HepG2 (cell line): ENCODE measurements at regions not wholly inside any gene's neighbourhood (a gene's known extent, or its start where the extent isn't known, plus 50 kb on each side); places are given as distances from the start of the nearest gene placed in this dataset.

ENCODE experiments used
- CENPT ChIP-seq: sonication (generic); formaldehyde crosslinking; IDR thresholded peaks from 2 replicates; pipeline ENCODE4 v1.8.0; 2022; ENCODE audit warnings: low read depth, mild to moderate bottlenecking, moderate library complexity, missing genetic modification reagents
- MAFG ChIP-seq: sonication (generic); formaldehyde crosslinking; IDR thresholded peaks from 2 replicates; pipeline ENCODE4 v1.5.1; 2020; ENCODE audit warnings: mild to moderate bottlenecking, missing genetic modification reagents
- REL ChIP-seq: sonication (generic); formaldehyde crosslinking; conservative IDR thresholded peaks from 2 replicates; pipeline ENCODE4 v1.8.0; 2022; ENCODE audit warnings: mild to moderate bottlenecking, missing genetic modification reagents, moderate library complexity
- SOX13 ChIP-seq, 3 experiments: fragments of 450-650 bp in 1 of 3; sonication (generic) in 1 of 3; formaldehyde crosslinking in 1 of 3; IDR thresholded peaks in 2 of 3; conservative IDR thresholded peaks in 1 of 3; 2 replicates each; pipeline versions ENCODE4 v1.5.0 to v1.6.1; 2016 to 2020; ENCODE audit warnings: antibody characterized with exemption in 1 of 3, mild to moderate bottlenecking in 1 of 3, missing compliant biosample characterization in 1 of 3, missing genetic modification reagents in 1 of 3, moderate library complexity in 1 of 3
- STAG1 ChIP-seq: sonication (generic); formaldehyde crosslinking; IDR thresholded peaks from 2 replicates; pipeline ENCODE4 v1.4.0; 2020; ENCODE audit warnings: missing genetic modification reagents
- ZBTB20 ChIP-seq: sonication (generic); formaldehyde crosslinking; IDR thresholded peaks from 2 replicates; pipeline ENCODE4 v1.8.1; 2023; ENCODE audit warnings: missing genetic modification reagents, low read depth, mild to moderate bottlenecking, borderline replicate concordance
- TF ChIP-seq, protein P1 (sequence below), 2 experiments: sonication (generic) in 1 of 2; formaldehyde crosslinking in 1 of 2; IDR thresholded peaks; 2 replicates each; pipeline versions ENCODE4 v1.5.1 to v1.6.1; 2011 to 2020; ENCODE audit warnings: borderline replicate concordance in 1 of 2, low read depth in 1 of 2, low read length in 1 of 2, mild to moderate bottlenecking in 1 of 2, missing genetic modification reagents in 1 of 2, moderate library complexity in 1 of 2
- TF ChIP-seq, protein P2 (sequence below): sonication (generic); formaldehyde crosslinking; IDR thresholded peaks from 2 replicates; pipeline ENCODE4 v1.9.0; 2022; ENCODE audit warnings: low read depth, missing genetic modification reagents
- TF ChIP-seq, protein P3 (sequence below): sonication (generic); formaldehyde crosslinking; IDR thresholded peaks from 2 replicates; pipeline ENCODE4 v1.5.0; 2020; ENCODE audit warnings: mild to moderate bottlenecking, missing genetic modification reagents, moderate library complexity

DNA sequence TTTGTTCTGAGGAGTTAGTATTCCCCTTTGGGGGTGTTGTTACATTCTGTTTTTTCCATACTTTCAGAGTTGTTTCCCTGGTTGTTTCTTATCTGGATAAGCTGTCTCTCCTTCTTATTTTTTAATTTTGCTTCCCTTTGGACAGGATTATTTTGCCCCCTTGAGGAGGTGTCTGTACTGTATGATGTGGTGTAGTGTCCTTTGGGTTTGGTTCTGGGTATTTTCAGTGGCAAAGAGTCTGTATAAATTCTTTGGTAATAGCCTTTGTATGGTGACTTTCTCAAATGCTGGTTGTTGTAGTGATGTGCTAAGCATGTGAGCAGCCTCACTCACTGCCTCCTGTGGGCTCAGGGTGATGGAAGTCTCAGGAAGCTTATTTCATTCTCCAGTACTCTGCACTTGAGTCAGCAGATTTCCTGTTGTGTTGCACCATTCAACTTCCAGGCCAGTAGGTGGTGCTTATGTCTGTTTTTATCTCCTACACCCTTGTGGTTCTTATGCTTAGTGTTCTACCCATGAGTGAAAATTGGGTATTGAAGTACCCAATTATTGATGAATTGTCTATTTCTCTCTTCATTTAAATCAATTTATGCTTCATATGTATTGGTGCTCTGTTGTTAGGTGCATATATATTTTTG is 103.3 kb upstream of the PMCH start (continued):
- TF ChIP-seq ZBTB20 (CRISPR knock-in tag): no peak
- TF ChIP-seq, protein P1, sequence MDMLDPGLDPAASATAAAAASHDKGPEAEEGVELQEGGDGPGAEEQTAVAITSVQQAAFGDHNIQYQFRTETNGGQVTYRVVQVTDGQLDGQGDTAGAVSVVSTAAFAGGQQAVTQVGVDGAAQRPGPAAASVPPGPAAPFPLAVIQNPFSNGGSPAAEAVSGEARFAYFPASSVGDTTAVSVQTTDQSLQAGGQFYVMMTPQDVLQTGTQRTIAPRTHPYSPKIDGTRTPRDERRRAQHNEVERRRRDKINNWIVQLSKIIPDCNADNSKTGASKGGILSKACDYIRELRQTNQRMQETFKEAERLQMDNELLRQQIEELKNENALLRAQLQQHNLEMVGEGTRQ (IDR thresholded peaks at IDR 0.05; ENCODE audit: low read depth, low read length): no peak
- TF ChIP-seq, protein P1 (CRISPR knock-in tag; IDR thresholded peaks at IDR 0.05; ENCODE audit: borderline replicate concordance): no peak
- TF ChIP-seq, protein P2, sequence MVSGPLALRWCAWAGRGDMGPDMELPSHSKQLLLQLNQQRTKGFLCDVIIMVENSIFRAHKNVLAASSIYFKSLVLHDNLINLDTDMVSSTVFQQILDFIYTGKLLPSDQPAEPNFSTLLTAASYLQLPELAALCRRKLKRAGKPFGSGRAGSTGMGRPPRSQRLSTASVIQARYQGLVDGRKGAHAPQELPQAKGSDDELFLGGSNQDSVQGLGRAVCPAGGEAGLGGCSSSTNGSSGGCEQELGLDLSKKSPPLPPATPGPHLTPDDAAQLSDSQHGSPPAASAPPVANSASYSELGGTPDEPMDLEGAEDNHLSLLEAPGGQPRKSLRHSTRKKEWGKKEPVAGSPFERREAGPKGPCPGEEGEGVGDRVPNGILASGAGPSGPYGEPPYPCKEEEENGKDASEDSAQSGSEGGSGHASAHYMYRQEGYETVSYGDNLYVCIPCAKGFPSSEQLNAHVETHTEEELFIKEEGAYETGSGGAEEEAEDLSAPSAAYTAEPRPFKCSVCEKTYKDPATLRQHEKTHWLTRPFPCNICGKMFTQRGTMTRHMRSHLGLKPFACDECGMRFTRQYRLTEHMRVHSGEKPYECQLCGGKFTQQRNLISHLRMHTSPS (CRISPR knock-in tag): no peak
- TF ChIP-seq, protein P3, sequence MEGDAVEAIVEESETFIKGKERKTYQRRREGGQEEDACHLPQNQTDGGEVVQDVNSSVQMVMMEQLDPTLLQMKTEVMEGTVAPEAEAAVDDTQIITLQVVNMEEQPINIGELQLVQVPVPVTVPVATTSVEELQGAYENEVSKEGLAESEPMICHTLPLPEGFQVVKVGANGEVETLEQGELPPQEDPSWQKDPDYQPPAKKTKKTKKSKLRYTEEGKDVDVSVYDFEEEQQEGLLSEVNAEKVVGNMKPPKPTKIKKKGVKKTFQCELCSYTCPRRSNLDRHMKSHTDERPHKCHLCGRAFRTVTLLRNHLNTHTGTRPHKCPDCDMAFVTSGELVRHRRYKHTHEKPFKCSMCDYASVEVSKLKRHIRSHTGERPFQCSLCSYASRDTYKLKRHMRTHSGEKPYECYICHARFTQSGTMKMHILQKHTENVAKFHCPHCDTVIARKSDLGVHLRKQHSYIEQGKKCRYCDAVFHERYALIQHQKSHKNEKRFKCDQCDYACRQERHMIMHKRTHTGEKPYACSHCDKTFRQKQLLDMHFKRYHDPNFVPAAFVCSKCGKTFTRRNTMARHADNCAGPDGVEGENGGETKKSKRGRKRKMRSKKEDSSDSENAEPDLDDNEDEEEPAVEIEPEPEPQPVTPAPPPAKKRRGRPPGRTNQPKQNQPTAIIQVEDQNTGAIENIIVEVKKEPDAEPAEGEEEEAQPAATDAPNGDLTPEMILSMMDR: peak; percentile 78
- no peak for TF ChIP-seq REL (CRISPR knock-in tag)
- no peak for TF ChIP-seq SOX13 (IDR thresholded peaks at IDR 0.05)
- no peak for TF ChIP-seq SOX13 (CRISPR knock-in tag; conservative IDR thresholded peaks at IDR 0.05 in 1 of 2, IDR thresholded peaks at IDR 0.05 in 1 of 2)
- TF ChIP-seq STAG1 (CRISPR knock-in tag): peak; percentile 82
- TF ChIP-seq MAFG: peak; percentile 63; the same call in 1 of the 2 replicates
- no peak for TF ChIP-seq CENPT
- TF ChIP-seq, all 625 proteins: peak for 9
